ENCODE measurements at regions not wholly inside any gene's neighbourhood (a gene's known extent, or its start where the extent isn't known, plus 50 kb on each side); places are given as distances from the start of the nearest gene placed in this dataset.

GRCh38 chr4:10973686-10974085 lies 289.1 kb upstream of the CLNK start:
- TF ChIP-seq EP300 (IDR thresholded peaks at IDR 0.05) (no peak), POLR2A (IDR thresholded peaks at IDR 0.05) (no peak), CTCF (IDR thresholded peaks at IDR 0.05) (no peak), POLR2AphosphoS5 (IDR thresholded peaks at IDR 0.05) (no peak)

Data from gastroesophageal sphincter (tissue), 3 donors.